GM03348 (cell line): ENCODE measurements at regions not wholly inside any gene's neighbourhood (a gene's known extent, or its start where the extent isn't known, plus 50 kb on each side); places are given as distances from the start of the nearest gene placed in this dataset.
"Not testable (repeated sequence)": the region's sequence is repeated elsewhere in the genome, so short reads cannot be mapped to it uniquely, and the experiment has no call there.

Experiments
- DNase-seq: peaks from one replicate; pipeline ENCODE4 v3.0.0; 2012; ENCODE audit warnings: low spot score

GRCh38 chr2:238750212-238750904 lies 97.5 kb upstream of the TWIST2 start:
- no peak for DNase-seq

- no peak for DNase-seq
These were observed 93.6 kb upstream of the TWIST2 start for GRCh38 chr2:238754259-238754658.

- DNase-seq, result peak; percentile 73
These were observed 86.0 kb upstream of the TWIST2 start for GRCh38 chr2:238761868-238762267.

- DNase-seq, result no peak
These were observed 84.4 kb upstream of the TWIST2 start for GRCh38 chr2:238763471-238763995.

GRCh38 chr2:238765590-238765989 lies 82.3 kb upstream of the TWIST2 start:
- DNase-seq, result no peak

GRCh38 chr2:238771218-238771617 lies 76.7 kb upstream of the TWIST2 start:
- DNase-seq, result no peak

GRCh38 chr2:238771639-238772038 lies 76.2 kb upstream of the TWIST2 start:
- no peak for DNase-seq

- DNase-seq, result no peak
These were observed 75.1 kb upstream of the TWIST2 start for GRCh38 chr2:238772635-238773297.

- no peak for DNase-seq
These were observed 74.4 kb upstream of the TWIST2 start for GRCh38 chr2:238773472-238773871.

GRCh38 chr2:238774071-238774470 lies 73.8 kb upstream of the TWIST2 start:
- no peak for DNase-seq

- no peak for DNase-seq
These were observed 72.8 kb upstream of the TWIST2 start for GRCh38 chr2:238774980-238775509.

- no peak for DNase-seq
These were observed 72.3 kb upstream of the TWIST2 start for GRCh38 chr2:238775591-238775990.

GRCh38 chr2:238776003-238776760 lies 71.7 kb upstream of the TWIST2 start:
- no peak for DNase-seq

- DNase-seq, result not testable (repeated sequence)
These were observed 71.2 kb upstream of the TWIST2 start for GRCh38 chr2:238776761-238777046.

GRCh38 chr2:238777369-238778067 lies 70.4 kb upstream of the TWIST2 start:
- no peak for DNase-seq

- DNase-seq, result peak; percentile 89
These were observed 63.0 kb upstream of the TWIST2 start for GRCh38 chr2:238784671-238785527.

- DNase-seq, result no peak
These were observed 62.4 kb upstream of the TWIST2 start for GRCh38 chr2:238785528-238785860.

GRCh38 chr2:238786379-238786778 lies 61.5 kb upstream of the TWIST2 start:
- DNase-seq, result peak; percentile 79

GRCh38 chr2:238786792-238787490 lies 60.9 kb upstream of the TWIST2 start:
- DNase-seq, result peak; percentile 63

GRCh38 chr2:238787501-238787900 lies 60.4 kb upstream of the TWIST2 start:
- DNase-seq, result peak; percentile 58
